CD4-positive, alpha-beta T cell treated with Interleukin-21 for 1 hour (primary cell): ENCODE measurements at regions not wholly inside any gene's neighbourhood (a gene's known extent, or its start where the extent isn't known, plus 50 kb on each side); places are given as distances from the start of the nearest gene placed in this dataset.
"Not testable (repeated sequence)": the region's sequence is repeated elsewhere in the genome, so short reads cannot be mapped to it uniquely, and the experiment has no call there.

Experiments
- DNase-seq: peaks from one replicate; pipeline ENCODE4 v3.0.0-alpha.2; 2020

DNA sequence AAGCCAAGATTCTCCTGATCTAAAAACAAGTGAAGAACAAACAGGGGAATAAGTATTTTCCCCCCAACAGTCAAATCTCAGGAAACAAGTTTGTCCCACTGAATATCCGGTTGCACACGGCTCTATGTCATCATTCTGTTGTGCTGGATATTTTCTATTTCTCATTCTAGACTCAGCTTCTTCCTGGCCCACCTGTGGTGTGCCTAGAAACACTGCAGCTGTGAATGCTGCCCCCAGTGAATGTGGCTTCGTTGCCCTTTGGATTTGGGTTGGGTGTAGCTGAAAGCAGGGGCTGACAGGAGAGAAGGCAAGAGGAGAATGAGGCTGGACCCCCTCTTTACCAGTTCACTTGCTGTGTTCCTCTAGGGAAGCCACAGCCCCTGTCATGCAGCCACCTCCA is 181.2 kb upstream of the PROK2 start:
- DNase-seq = no peak

- DNase-seq = no peak
These were observed 179.2 kb upstream of the PROK2 start for GRCh38 chr3:71964170-71964569.

GRCh38 chr3:71962561-71963240 is 177.8 kb upstream of the PROK2 start:
- no peak for DNase-seq

- no peak for DNase-seq
These were observed 176.9 kb upstream of the PROK2 start for GRCh38 chr3:71961891-71962290.

GRCh38 chr3:71961378-71961777 is 176.4 kb upstream of the PROK2 start:
- no peak for DNase-seq

- DNase-seq = no peak
These were observed 173.6 kb upstream of the PROK2 start for GRCh38 chr3:71958533-71958932.

GRCh38 chr3:71956716-71957115 is 171.8 kb upstream of the PROK2 start:
- no peak for DNase-seq

- no peak for DNase-seq
These were observed 171.1 kb upstream of the PROK2 start for GRCh38 chr3:71956069-71956340.

DNA sequence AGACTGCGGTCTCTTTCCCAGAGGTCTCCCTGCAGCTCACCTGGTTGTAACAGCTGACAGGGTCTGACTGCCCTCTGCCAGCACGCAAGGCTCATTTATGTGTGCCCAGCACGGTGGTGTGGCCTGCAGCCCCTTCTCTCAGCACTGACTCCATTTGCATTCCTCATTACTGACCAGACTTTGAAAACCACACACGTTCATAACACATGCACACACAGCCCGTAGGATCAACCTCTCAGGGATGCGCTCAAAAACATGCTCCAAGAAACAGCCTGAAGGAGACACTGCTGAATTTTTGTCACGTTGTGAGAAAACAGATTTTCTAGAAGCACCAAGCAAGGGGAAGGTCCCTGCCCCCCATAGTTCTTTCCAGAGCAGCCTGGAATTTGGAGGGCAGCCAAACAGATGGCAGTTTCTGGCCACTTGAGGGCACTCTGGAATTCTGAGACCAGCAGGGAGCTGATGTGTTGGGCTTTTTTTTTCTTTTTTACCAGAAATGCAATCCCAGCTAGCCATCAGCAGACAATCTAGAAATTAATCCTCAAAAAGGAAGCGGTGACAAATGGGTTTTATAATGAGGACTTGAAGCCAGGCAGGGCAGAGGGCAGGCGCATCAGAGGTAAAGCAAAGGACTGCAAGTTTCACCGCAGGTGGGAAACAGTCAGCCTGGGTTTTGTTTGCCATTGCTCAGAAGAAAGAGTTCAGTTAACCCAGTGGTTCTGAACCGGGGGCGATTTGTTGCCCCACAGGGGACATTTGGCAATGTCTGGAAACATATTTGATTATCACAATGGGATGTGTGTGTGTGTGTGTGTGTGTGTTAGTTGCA is 170.5 kb upstream of the PROK2 start:
- DNase-seq = peak; percentile 13

DNA sequence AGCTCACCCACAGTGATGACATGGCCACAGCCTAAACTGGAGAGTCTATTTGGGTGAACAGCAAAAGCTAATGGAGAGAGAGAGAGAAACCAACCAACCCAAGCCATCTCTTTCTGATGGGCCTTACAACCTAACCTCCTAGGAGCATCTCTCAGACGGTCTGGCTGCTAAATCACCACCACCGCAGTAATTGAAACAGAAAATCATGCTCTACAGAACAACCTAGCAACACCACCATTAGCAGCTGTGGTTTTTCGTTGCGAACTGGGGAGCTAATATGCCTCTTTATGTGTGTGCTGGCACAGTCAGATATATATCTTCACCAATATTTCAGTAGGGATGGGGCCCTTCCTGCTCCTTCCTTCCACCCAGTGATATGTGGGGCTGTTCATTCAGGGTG is 166.9 kb upstream of the PROK2 start:
- DNase-seq = no peak

DNA sequence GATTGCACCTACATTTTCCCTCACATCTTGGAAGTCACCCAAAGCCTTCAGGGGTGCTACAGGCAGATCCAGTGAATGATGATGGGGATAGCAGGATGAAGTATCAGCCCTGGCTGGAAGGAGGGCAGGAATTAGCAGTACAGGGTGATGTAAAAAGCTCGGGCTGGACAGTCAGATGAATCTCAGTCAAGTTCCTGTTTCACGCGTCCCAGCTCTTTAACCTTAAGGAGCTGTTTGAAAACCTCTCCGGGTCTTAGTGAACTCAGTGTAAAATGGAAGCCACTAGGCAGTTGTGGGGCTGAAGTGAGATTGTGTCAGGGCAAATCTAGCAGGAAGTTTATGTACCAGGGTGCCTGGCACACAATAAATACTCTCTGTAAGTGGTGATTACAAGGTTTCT is 166.4 kb upstream of the PROK2 start:
- DNase-seq = no peak

- DNase-seq = no peak
These were observed 164.5 kb upstream of the PROK2 start for GRCh38 chr3:71949442-71949841.

DNA sequence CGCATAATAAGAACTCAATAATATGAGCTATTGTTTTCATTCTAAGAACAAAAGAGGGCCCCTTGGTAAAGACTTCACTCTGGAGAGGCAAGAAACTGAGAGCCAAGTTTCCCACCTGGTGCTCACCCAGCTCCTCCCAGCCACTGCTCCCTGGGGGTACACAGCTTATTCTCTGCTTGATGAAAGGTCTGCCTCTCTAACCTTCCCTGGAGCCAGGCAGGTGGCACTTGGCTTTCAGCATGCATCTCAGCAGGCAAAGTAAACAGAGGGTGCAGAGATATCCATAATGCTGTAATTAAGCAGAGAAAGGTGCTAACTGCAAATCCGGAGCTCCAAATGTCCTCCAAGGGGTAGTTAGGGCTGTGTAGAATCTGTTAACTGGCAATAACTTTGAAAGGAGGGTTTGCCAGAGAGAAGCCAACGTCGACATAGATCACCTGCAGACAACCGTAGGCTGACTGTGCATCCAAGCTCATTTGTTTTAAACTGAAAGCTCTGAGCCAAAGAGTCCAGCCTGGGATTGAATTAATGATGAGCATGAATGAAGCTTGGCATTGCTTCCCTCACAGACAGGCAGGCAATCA is 159.6 kb upstream of the PROK2 start:
- DNase-seq = no peak

- DNase-seq = no peak
These were observed 157.7 kb upstream of the PROK2 start for GRCh38 chr3:71942432-71943187.

DNA sequence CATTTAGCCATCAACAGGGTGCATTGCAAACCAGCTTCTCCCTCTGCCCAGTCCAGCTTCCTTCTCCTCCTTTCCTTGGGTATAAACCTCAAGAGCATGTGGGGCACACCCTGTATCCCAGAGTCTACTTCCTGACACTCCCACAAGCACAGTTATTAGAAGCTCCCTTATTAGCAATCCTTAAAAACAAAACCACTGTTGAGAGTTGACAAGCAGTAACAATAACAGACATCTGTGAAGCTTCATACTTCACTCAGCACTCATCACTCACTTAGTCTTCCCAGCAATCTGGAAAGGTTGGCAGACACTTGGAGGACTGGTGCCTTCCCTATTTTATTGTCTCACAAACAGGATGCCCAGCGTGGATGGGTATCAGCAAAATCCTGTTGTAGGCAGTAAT is 155.5 kb upstream of the PROK2 start:
- no peak for DNase-seq

DNA sequence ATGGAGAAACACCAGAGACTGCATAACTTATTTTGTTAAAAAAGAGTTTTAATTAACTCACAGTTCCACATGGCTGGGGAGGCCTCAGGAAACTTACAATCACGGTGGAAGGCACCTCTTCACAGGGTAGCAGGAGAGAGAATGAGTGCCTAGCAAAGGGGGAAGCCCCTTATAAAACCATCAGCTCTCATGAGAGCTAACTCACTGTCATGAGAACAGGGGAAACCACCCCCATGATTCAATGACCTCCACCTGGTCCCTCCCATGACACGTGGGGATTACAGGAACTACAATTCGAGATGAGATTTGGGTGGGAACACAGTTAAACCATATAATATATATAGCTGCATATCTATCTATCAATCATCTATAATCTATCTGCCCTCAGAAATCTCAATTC is 153.1 kb upstream of the PROK2 start:
- DNase-seq = not testable (repeated sequence)

GRCh38 chr3:71936681-71937080 is 151.7 kb upstream of the PROK2 start:
- no peak for DNase-seq

- no peak for DNase-seq
These were observed 149.7 kb upstream of the PROK2 start for GRCh38 chr3:71934520-71935270.

DNA sequence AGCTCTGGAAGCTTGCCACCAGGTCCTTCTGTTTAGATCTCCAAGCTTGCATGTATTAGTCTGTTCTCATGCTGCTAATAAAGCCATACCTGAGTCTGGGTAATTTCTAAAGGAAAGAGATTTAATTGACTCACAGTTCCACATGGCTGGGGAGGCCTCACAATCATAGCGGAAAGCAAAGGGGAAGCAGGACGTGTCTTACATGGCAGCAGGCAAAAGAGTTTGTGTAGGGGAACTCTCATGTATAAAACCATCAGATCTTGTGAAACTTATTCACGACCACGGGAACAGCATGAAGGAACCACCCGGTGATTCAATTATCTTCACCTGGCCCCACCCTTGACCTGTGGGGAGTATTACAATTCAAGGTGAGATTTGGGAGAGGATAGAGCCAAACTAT is 147.0 kb upstream of the PROK2 start:
- no peak for DNase-seq

- no peak for DNase-seq
These were observed 145.4 kb upstream of the PROK2 start for GRCh38 chr3:71930056-71930991.

GRCh38 chr3:71928212-71928611 is 143.3 kb upstream of the PROK2 start:
- no peak for DNase-seq
